HG03442 (cell line): ENCODE measurements at regions not wholly inside any gene's neighbourhood (a gene's known extent, or its start where the extent isn't known, plus 50 kb on each side); places are given as distances from the start of the nearest gene placed in this dataset.
A peak's percentile ranks its signal among the peaks of the same experiment; 100 is the strongest.

Source experiments
- ATAC-seq: cut with Tn5 transposase; IDR thresholded peaks from one replicate; pipeline ENCODE4 v1.9.1; 2021; ENCODE audit warnings: mild to moderate bottlenecking, moderate library complexity; ENCODE audit not compliant: unreplicated experiment

- no peak for ATAC-seq
Measured at GRCh38 chr5:9928326-9928725, 298.2 kb upstream of the TAS2R1 start.

GRCh38 chr5:9927521-9927997 lies 297.4 kb upstream of the TAS2R1 start:
- ATAC-seq, result no peak

DNA sequence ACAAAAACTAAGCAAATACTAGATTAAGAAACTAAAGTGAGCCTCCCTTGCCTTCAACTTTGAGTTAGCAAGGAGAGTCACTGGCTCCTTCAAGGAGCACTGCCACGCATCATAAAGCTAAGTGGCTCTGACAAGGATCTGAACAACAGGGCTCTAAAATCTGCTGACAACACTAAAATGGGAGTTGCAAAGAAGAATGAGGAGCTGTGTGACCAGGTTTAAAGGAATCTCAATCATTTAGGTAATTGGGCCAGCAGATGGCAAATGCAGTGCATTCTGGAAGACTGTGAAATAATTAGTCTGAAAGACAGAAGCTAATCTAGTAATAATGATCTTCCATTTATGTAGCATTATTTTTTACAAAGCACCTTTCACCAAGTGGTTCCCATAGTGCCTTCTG lies 297.0 kb upstream of the TAS2R1 start:
- no peak for ATAC-seq

DNA sequence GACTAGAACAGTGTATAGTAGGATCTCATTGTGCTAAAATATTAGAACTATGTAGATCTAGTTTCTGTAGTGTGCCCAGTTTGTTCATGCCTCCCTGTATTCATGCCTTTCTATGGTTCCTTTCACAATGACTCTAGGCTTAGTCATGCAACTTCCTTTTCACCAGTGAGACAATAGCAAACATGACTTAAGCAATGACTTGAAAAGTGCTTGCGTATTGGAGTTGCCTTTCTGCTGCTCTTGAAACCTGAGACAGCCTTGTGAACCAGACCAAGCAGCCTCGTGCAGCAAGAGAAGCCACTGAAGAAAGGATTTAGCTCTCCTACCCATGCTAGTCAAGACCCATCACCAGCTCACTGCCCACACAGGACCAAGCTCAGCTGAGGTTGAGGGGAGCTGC lies 294.5 kb upstream of the TAS2R1 start:
- peak; percentile 95 for ATAC-seq

GRCh38 chr5:9922719-9923118 lies 292.6 kb upstream of the TAS2R1 start:
- ATAC-seq, result no peak

DNA sequence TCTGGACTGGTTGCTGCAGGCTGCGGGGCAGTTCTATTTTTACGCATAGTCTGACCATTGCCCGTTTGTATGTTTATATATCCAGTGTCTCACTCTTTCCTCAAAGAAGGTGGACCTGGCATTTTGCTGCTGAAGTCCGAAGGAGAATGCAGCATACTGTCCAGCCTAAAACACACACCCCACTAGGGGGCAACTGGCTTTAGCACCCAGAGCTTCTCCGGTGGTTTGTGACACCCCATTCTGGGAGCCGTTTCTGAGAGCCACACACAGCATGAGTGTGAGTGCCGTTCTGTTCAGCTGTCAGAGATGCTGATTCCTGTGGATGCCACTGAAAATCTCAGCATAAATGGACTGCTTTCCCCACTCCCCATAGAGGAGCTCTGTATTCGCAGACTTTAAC lies 290.5 kb upstream of the TAS2R1 start:
- no peak for ATAC-seq

GRCh38 chr5:9919306-9920030 lies 289.3 kb upstream of the TAS2R1 start:
- ATAC-seq, result no peak

GRCh38 chr5:9905661-9906060 lies 275.5 kb upstream of the TAS2R1 start:
- ATAC-seq, result no peak

DNA sequence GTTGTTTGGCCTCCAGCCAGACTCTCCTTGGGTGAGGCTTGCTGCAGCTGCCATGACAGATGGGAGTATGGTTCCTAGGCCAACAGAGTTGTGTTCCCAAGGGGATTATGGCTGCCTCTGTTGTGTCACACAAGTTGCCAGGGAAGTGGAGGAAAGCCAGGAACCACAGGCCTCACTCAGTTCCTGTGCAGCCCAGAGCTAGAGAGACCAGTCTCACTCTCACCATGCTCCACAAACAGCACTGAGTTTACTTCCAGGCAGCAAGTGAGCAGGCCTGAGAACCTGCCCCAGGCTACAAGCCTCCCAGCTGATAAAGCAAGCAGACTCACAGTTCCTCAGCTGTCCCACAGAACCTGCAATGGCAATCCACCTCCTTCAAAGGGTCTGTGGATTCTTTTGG lies 273.6 kb upstream of the TAS2R1 start:
- ATAC-seq, result no peak

GRCh38 chr5:9898319-9898718 lies 268.2 kb upstream of the TAS2R1 start:
- no peak for ATAC-seq

- no peak for ATAC-seq
Measured at GRCh38 chr5:9895302-9895645, 265.1 kb upstream of the TAS2R1 start.

DNA sequence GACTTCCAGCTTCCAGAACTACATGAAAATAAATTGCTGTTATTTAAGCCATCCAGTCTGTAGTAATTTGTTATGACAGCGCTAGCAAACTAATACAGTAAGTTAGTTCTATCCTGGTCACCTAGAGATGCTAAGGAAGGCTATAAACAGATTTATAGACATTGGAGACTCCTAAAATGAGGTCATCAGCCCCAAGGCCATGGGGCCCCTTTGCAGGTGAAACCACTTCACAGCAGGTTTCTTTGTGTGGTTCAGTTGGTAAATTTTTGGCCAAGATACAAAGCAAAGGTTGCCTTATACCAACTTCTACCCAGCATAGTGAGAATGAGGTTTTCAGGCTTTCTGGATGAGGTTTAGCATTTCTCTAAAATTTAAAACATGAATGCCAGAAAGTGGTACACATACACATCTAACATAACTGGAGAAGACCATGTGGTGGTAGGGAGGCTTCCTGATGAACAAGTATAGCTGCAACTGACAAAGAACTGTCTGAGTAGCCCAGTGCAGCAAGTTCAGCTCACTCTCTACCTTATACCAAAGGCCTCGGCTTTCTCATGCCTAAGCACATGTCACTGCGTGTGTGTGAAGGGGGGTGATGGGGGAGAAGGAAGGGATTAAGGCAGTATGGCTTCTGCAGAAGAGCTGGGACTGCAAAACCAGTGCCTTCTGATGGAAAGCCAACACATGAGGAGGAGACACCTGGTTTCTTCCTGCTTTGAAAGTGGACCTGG lies 264.6 kb upstream of the TAS2R1 start:
- no peak for ATAC-seq

- ATAC-seq, result no peak
Measured at GRCh38 chr5:9892696-9893095, 262.5 kb upstream of the TAS2R1 start.

DNA sequence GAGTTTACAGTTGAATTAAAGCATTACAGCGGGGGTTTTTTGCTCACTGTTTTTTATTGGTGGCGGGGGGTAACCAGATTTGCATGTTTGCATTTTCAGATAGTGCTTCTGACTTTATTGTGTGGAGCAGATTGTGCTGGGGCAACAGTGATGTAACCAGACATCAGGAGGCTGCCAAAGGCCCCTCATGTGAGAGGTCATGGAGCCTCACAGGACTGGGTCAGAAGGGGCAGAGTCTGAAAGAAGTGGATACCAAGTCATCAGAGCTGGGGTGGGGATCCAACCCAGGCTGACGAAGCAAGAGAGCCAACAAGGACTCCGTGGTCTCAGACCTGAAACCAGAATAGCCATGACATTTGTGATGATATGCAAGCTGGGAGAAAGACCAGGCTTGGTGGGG lies 259.4 kb upstream of the TAS2R1 start:
- no peak for ATAC-seq

- no peak for ATAC-seq
Measured at GRCh38 chr5:9888501-9888901, 258.4 kb upstream of the TAS2R1 start.

DNA sequence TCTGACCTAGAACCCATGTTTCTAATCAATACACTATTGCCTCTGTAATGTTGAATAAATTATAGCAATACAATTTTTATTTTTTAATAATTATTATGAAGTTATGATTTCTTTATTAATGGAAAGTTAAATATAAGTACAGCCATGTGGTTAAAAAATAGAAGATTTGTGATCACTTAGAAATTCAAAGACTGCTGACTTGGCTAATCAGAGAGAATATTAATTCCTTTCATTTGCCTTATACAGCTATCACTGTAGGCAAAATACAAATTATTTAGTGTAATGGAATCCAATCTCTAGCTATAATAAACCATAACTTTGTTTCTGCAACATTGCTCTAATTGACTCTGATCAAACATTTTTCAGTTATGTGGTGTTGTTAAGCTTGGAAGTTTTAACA lies 255.0 kb upstream of the TAS2R1 start:
- no peak for ATAC-seq

GRCh38 chr5:9878206-9878605 lies 248.1 kb upstream of the TAS2R1 start:
- no peak for ATAC-seq

DNA sequence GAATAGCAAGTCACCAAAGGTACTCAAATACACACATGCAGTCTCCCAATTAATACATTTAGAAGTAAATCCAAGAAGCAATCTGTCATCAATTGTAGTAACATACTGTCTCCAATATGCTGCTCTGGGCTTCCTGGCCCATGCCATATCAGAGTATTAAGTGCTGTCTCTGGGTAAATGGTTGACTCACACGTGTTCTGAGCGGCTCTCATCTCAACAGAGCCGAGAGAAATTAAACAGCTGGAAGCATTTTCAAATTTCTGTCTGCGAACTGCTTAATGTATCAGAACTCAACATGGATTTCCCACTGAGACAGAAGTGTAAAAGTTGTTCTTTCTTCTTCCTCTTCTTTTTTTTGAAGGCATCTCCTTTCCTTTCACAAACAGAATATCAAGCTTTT lies 247.3 kb upstream of the TAS2R1 start:
- no peak for ATAC-seq

GRCh38 chr5:9876451-9876850 lies 246.3 kb upstream of the TAS2R1 start:
- no peak for ATAC-seq

GRCh38 chr5:9869616-9870288 lies 239.6 kb upstream of the TAS2R1 start:
- ATAC-seq, result no peak

- no peak for ATAC-seq
Measured at GRCh38 chr5:9865574-9865973, 235.4 kb upstream of the TAS2R1 start.

DNA sequence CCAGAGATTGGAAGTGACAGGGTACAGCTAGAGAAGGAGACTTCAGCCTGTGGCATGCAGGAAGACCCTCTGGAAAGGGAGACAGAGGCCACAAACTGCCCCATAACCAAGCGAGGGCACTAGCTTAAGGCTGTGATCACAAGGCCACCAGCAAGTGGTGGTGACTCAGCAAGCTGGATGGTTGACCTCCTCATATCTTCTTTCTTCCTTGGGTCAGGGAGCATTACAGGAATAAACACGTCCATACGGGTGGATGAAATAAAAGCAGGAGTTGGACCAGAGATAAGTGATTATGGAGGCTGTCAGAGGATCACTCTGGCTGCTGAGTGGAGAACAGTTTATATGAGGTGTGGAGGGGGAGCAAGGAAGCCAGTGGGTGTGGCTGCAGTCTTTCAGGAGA lies 234.6 kb upstream of the TAS2R1 start:
- no peak for ATAC-seq
